K562 (cell line): ENCODE measurements at regions not wholly inside any gene's neighbourhood (a gene's known extent, or its start where the extent isn't known, plus 50 kb on each side); places are given as distances from the start of the nearest gene placed in this dataset.

Source experiments
- BRCA1 ChIP-seq, 2 experiments: fragments of 450-650 bp in 1 of 2; sonication (generic) in 1 of 2; formaldehyde crosslinking in 1 of 2; IDR thresholded peaks; 2 replicates each; pipeline versions ENCODE4 v1.5.0 to v1.6.1; 2017 to 2020; ENCODE audit warnings: mild to moderate bottlenecking in 1 of 2, missing genetic modification reagents in 1 of 2
- CEBPG ChIP-seq, 3 experiments: fragments of 200-800 bp in 1 of 3; sonication (Bioruptor generic) in 1 of 3; sonication (generic) in 1 of 3; formaldehyde crosslinking in 1 of 3; IDR thresholded peaks in 2 of 3; conservative IDR thresholded peaks in 1 of 3; 2 replicates each; pipeline versions ENCODE4 v1.6.1 to v1.8.0; 2016 to 2022; ENCODE audit warnings: missing compliant biosample characterization in 2 of 3, missing genetic modification characterization in 2 of 3, mild to moderate bottlenecking in 1 of 3, missing genetic modification reagents in 1 of 3
- DIDO1 ChIP-seq: fragments of 450-650 bp; IDR thresholded peaks from 2 replicates; pipeline ENCODE4 v1.6.1; 2016; ENCODE audit warnings: low read depth, missing biosample characterization, missing genetic modification characterization
- ESRRB ChIP-seq: fragments of 250-450 bp; sonication (Bioruptor Pico); IDR thresholded peaks from 2 replicates; pipeline ENCODE4 v1.5.0; 2020; ENCODE audit warnings: mild to moderate bottlenecking, moderate library complexity, borderline replicate concordance
- ETV5 ChIP-seq: sonication (generic); formaldehyde crosslinking; IDR thresholded peaks from 2 replicates; pipeline ENCODE4 v1.4.0; 2020; ENCODE audit warnings: low read depth, mild to moderate bottlenecking, missing genetic modification reagents
- GABPA ChIP-seq: fragments of 200-800 bp; sonication (Bioruptor generic); conservative IDR thresholded peaks from 2 replicates; pipeline ENCODE4 v1.6.1; 2016; ENCODE audit warnings: low read depth, missing genetic modification characterization, missing compliant biosample characterization
- GATAD2B ChIP-seq: fragments of 450-650 bp; IDR thresholded peaks from 2 replicates; pipeline ENCODE4 v1.6.1; 2017; ENCODE audit warnings: mild to moderate bottlenecking, borderline replicate concordance
- ILK ChIP-seq: fragments of 450-650 bp; IDR thresholded peaks from 2 replicates; pipeline ENCODE4 v1.6.1; 2016; ENCODE audit warnings: missing genetic modification characterization, low read depth, mild to moderate bottlenecking, missing compliant biosample characterization, moderate library complexity, borderline replicate concordance
- KAT8 ChIP-seq: fragments of 450-650 bp; IDR thresholded peaks from 2 replicates; pipeline ENCODE4 v1.6.1; 2016; ENCODE audit warnings: low read depth, mild to moderate bottlenecking
- MCM5 ChIP-seq: fragments of 450-650 bp; IDR thresholded peaks from 2 replicates; pipeline ENCODE4 v1.6.1; 2016; ENCODE audit warnings: low read depth
- MXI1 ChIP-seq: IDR thresholded peaks from 2 replicates; pipeline ENCODE4 v1.6.1; 2011; ENCODE audit warnings: low read depth, mild to moderate bottlenecking, improper control_type of control experiment, low read length
- NCOA1 ChIP-seq: fragments of 450-650 bp; IDR thresholded peaks from 2 replicates; pipeline ENCODE4 v1.6.1; 2016; ENCODE audit warnings: low read depth
- POLR2AphosphoS5 ChIP-seq: IDR thresholded peaks from 2 replicates; pipeline ENCODE4 v1.6.1; 2011; ENCODE audit warnings: mild to moderate bottlenecking, low read depth, low read length, moderate library complexity; ENCODE audit not compliant: control insufficient read depth, insufficient read depth
- RB1 ChIP-seq: fragments of 450-650 bp; IDR thresholded peaks from 2 replicates; pipeline ENCODE4 v1.6.1; 2017; ENCODE audit warnings: low read depth, mild to moderate bottlenecking
- RBM34 ChIP-seq: fragments of 200-400 bp; formaldehyde crosslinking; IDR thresholded peaks from 2 replicates; pipeline ENCODE4 v1.6.1; 2018; ENCODE audit warnings: low read length, borderline replicate concordance; ENCODE audit not compliant: insufficient read depth
- TCF7L2 ChIP-seq: fragments of 150-350 bp; IDR thresholded peaks from 2 replicates; pipeline ENCODE4 v1.6.1; 2016; ENCODE audit warnings: low read depth, mild to moderate bottlenecking, low read length, moderate library complexity
- ZNF121 ChIP-seq: sonication (generic); formaldehyde crosslinking; conservative IDR thresholded peaks from 2 replicates; pipeline ENCODE4 v1.8.0; 2022; ENCODE audit warnings: missing genetic modification reagents
- ZNF699 ChIP-seq: fragments of 250-450 bp; sonication (Bioruptor Pico); IDR thresholded peaks from 2 replicates; pipeline ENCODE4 v1.8.0; 2021; ENCODE audit warnings: mild to moderate bottlenecking, moderate library complexity; ENCODE audit not compliant: insufficient replicate concordance
- TF ChIP-seq, protein P1 (sequence below): fragments of 250-450 bp; sonication (Bioruptor Pico); IDR thresholded peaks from 2 replicates; pipeline ENCODE4 v1.4.0; 2020; ENCODE audit warnings: mild to moderate bottlenecking, moderate library complexity
- TF ChIP-seq, protein P2 (sequence below): fragments of 450-650 bp; formaldehyde crosslinking; IDR thresholded peaks from 2 replicates; pipeline ENCODE4 v1.4.0; 2020; ENCODE audit warnings: mild to moderate bottlenecking, mixed read lengths
- TF ChIP-seq, protein P3 (sequence below): fragments of 250-450 bp; sonication (Bioruptor Pico); IDR thresholded peaks from 2 replicates; pipeline ENCODE4 v1.9.0; 2021; ENCODE audit warnings: mild to moderate bottlenecking, inconsistent platforms

DNA sequence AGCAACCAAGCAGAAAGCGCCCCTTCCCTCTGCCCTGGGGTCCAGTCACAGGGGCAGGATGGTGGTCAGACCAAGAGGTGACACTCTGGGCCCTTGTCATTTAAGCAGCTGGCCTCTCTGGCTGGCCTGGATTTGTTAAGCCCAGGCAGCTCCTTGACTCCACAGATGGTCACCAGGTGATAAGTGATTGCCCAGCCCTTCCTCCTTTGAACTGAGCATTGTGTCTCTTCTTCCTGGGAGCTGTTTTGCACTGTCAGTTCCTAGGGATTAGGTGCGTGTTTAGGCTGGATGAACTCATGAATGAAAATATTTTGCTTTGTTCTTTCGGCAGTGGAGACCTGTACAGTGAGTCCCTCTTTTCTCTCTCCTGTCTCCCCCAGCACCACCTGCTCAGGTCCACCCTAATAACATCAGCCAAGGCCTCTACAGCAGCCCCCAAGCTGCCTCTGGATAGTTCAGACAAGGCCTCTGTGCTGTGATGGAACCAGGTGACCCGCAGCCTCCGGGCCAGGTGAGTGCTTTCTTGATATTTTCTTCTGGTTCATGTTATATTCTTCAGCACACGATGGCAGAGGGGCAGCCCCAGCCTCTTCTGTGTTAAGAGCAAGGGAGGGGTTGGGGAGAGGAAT, 139.7 kb upstream of the PITX1 start (continued):
- TF ChIP-seq BRCA1 (IDR thresholded peaks at IDR 0.05) (no peak), BRCA1 (CRISPR knock-in tag; IDR thresholded peaks at IDR 0.05) (no peak), ETV5 (peak; percentile 69), ZNF121 (CRISPR knock-in tag) (no peak), KAT8 (no peak), GATAD2B (0 out of 2 replicates have a peak, but pooled peaks have one; percentile 34), TCF7L2 (no peak), MXI1 (no peak), NCOA1 (no peak; the same call in 1 of the 2 replicates), RBM34 (no peak), POLR2AphosphoS5 (peak; percentile 82), MCM5 (no peak), GABPA (tag) (no peak), ZNF699 (no peak), RB1 (no peak), ESRRB (CRISPR knock-in tag) (no peak), CEBPG (CRISPR knock-in tag; IDR thresholded peaks at IDR 0.05) (no peak), CEBPG (tag; conservative IDR thresholded peaks at IDR 0.05 in 1 of 2, IDR thresholded peaks at IDR 0.05 in 1 of 2) (no peak), DIDO1 (tag) (no peak), ILK (tag) (no peak)
- TF ChIP-seq, protein P1, sequence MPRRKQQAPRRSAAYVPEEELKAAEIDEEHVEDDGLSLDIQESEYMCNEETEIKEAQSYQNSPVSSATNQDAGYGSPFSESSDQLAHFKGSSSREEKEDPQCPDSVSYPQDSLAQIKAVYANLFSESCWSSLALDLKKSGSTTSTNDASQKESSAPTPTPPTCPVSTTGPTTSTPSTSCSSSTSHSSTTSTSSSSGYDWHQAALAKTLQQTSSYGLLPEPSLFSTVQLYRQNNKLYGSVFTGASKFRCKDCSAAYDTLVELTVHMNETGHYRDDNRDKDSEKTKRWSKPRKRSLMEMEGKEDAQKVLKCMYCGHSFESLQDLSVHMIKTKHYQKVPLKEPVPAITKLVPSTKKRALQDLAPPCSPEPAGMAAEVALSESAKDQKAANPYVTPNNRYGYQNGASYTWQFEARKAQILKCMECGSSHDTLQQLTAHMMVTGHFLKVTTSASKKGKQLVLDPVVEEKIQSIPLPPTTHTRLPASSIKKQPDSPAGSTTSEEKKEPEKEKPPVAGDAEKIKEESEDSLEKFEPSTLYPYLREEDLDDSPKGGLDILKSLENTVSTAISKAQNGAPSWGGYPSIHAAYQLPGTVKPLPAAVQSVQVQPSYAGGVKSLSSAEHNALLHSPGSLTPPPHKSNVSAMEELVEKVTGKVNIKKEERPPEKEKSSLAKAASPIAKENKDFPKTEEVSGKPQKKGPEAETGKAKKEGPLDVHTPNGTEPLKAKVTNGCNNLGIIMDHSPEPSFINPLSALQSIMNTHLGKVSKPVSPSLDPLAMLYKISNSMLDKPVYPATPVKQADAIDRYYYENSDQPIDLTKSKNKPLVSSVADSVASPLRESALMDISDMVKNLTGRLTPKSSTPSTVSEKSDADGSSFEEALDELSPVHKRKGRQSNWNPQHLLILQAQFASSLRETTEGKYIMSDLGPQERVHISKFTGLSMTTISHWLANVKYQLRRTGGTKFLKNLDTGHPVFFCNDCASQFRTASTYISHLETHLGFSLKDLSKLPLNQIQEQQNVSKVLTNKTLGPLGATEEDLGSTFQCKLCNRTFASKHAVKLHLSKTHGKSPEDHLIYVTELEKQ (CRISPR knock-in tag): no peak
- TF ChIP-seq, protein P2, sequence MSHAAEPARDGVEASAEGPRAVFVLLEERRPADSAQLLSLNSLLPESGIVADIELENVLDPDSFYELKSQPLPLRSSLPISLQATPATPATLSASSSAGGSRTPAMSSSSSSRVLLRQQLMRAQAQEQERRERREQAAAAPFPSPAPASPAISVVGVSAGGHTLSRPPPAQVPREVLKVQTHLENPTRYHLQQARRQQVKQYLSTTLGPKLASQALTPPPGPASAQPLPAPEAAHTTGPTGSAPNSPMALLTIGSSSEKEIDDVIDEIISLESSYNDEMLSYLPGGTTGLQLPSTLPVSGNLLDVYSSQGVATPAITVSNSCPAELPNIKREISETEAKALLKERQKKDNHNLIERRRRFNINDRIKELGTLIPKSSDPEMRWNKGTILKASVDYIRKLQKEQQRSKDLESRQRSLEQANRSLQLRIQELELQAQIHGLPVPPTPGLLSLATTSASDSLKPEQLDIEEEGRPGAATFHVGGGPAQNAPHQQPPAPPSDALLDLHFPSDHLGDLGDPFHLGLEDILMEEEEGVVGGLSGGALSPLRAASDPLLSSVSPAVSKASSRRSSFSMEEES (CRISPR knock-in tag): no peak
- TF ChIP-seq, protein P3, sequence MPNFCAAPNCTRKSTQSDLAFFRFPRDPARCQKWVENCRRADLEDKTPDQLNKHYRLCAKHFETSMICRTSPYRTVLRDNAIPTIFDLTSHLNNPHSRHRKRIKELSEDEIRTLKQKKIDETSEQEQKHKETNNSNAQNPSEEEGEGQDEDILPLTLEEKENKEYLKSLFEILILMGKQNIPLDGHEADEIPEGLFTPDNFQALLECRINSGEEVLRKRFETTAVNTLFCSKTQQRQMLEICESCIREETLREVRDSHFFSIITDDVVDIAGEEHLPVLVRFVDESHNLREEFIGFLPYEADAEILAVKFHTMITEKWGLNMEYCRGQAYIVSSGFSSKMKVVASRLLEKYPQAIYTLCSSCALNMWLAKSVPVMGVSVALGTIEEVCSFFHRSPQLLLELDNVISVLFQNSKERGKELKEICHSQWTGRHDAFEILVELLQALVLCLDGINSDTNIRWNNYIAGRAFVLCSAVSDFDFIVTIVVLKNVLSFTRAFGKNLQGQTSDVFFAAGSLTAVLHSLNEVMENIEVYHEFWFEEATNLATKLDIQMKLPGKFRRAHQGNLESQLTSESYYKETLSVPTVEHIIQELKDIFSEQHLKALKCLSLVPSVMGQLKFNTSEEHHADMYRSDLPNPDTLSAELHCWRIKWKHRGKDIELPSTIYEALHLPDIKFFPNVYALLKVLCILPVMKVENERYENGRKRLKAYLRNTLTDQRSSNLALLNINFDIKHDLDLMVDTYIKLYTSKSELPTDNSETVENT (CRISPR knock-in tag): no peak
